Endothelial cell of umbilical vein (primary cell): ENCODE measurements at regions not wholly inside any gene's neighbourhood (a gene's known extent, or its start where the extent isn't known, plus 50 kb on each side); places are given as distances from the start of the nearest gene placed in this dataset.

Experiments
- BruUV-seq: library from RNA; stranded (reverse); fragments of 400-500 nt; replicated peaks from 2 replicates; lab custom pipeline; 2021; lab: Mats Ljungman, UMichigan
- CTCF ChIA-PET: fragments of 300-600, 350-600 bp; sonication (Branson Sonifier 250); formaldehyde crosslinking; loops from one replicate; lab custom pipeline; 2021; ENCODE audit warnings: antibody characterized with exemption, inconsistent platforms; lab: Charles Lee
- POLR2A ChIA-PET: fragments of 300-600, 350-600 bp; sonication (Branson Sonifier 250); formaldehyde crosslinking; loops from one replicate; lab custom pipeline; 2021; ENCODE audit warnings: antibody characterized with exemption, inconsistent platforms; lab: Charles Lee
- DNase-seq: peaks from one replicate; pipeline ENCODE4 v3.0.0-alpha.2; 2011; ENCODE audit warnings: low read depth, low spot score
- FAIRE-seq: peaks from 2 replicates; lab custom pipeline; 2011; peaks lifted over from hg19 to GRCh38; lab: Jason Lieb, UNC
- H2AFZ ChIP-seq: 2 replicates; pipeline ENCODE4 v1.6.0; 2012; ENCODE audit warnings: low read depth, low read length, control low read depth, inconsistent platforms
- H3K27ac ChIP-seq: 2 replicates; pipeline ENCODE4 v1.5.1; 2011; ENCODE audit warnings: low read depth, mild to moderate bottlenecking, control low read depth, low read length, moderate library complexity; ENCODE audit not compliant: insufficient read depth
- H3K27me3 ChIP-seq, 2 experiments: 2 replicates each; pipeline versions ENCODE4 v1.6.0 to v1.6.1; 2011; ENCODE audit warnings: low read length in 2 of 2, mixed read lengths in 1 of 2; ENCODE audit not compliant: control insufficient read depth in 2 of 2, insufficient read depth in 2 of 2
- H3K36me3 ChIP-seq, 2 experiments: 2 replicates in 1 of 2; 3 replicates in 1 of 2; pipeline ENCODE4 v1.5.1; 2011; ENCODE audit warnings: low read length in 2 of 2, mild to moderate bottlenecking in 1 of 2, moderate library complexity in 1 of 2; ENCODE audit not compliant: control insufficient read depth in 2 of 2, insufficient read depth in 2 of 2; ENCODE audit errors: extremely low read depth in 1 of 2
- H3K4me1 ChIP-seq: 3 replicates; pipeline ENCODE4 v1.5.1; 2011; ENCODE audit warnings: mild to moderate bottlenecking, low read length; ENCODE audit not compliant: control insufficient read depth, insufficient read depth; ENCODE audit errors: extremely low read depth
- H3K4me2 ChIP-seq: 2 replicates; pipeline ENCODE4 v1.6.1; 2011; ENCODE audit warnings: low read length, control low read depth, mixed read lengths; ENCODE audit not compliant: insufficient read depth
- H3K4me3 ChIP-seq, 3 experiments: fragments of 200-600 bp in 1 of 3; sonication (generic), shearing (Covaris generic) in 1 of 3; replicated peaks in 1 of 3; 2 replicates each; pipeline ENCODE4 v1.5.1; 2011 to 2016; ENCODE audit warnings: control low read depth in 3 of 3, low read length in 3 of 3, mild to moderate bottlenecking in 2 of 3, inconsistent platforms in 1 of 3, low read depth in 1 of 3, moderate library complexity in 1 of 3; ENCODE audit not compliant: insufficient read depth in 1 of 3
- H3K79me2 ChIP-seq: 2 replicates; pipeline ENCODE4 v1.6.0; 2012; ENCODE audit warnings: low read length, inconsistent platforms; ENCODE audit not compliant: control insufficient read depth, insufficient read depth
- H3K9ac ChIP-seq: replicated peaks from 2 replicates; pipeline ENCODE3; 2011; ENCODE audit warnings: low read length, control low read depth; ENCODE audit not compliant: insufficient read depth; ENCODE audit errors: extremely low read depth
- H3K9me1 ChIP-seq: replicated peaks from 3 replicates; pipeline ENCODE4 v1.6.0; 2011; ENCODE audit warnings: mild to moderate bottlenecking, low read length; ENCODE audit not compliant: control insufficient read depth, insufficient read depth; ENCODE audit errors: extremely low read depth
- H3K9me3 ChIP-seq: replicated peaks from 2 replicates; pipeline ENCODE4 v1.5.1; 2012; ENCODE audit warnings: low read length, inconsistent platforms; ENCODE audit not compliant: control insufficient read depth, insufficient read depth
- H4K20me1 ChIP-seq: replicated peaks from 2 replicates; pipeline ENCODE3; 2011; ENCODE audit warnings: mild to moderate bottlenecking, low read length; ENCODE audit not compliant: control insufficient read depth, insufficient read depth; ENCODE audit errors: extremely low read depth
- EZH2 ChIP-seq: IDR thresholded peaks from 2 replicates; pipeline ENCODE4 v1.6.1; 2012; ENCODE audit warnings: borderline replicate concordance, low read depth, mild to moderate bottlenecking, moderate library complexity, low read length, inconsistent platforms; ENCODE audit not compliant: severe bottlenecking
- GATA2 ChIP-seq: IDR thresholded peaks from 2 replicates; pipeline ENCODE4 v1.7.0; 2011; ENCODE audit warnings: low read depth, mild to moderate bottlenecking, moderate library complexity, mixed read lengths, low read length; ENCODE audit not compliant: insufficient read length, insufficient read depth
- JUN ChIP-seq: IDR thresholded peaks from 2 replicates; pipeline ENCODE4 v1.6.1; 2011; ENCODE audit warnings: borderline replicate concordance, low read depth; ENCODE audit not compliant: insufficient read length, insufficient read depth
- MYC ChIP-seq: IDR thresholded peaks from one replicate; pipeline ENCODE4 v1.6.1; 2011; ENCODE audit warnings: mild to moderate bottlenecking, low read depth, low read length
- POLR2AphosphoS5 ChIP-seq: IDR thresholded peaks from 2 replicates; pipeline ENCODE4 v1.6.1; 2012; ENCODE audit warnings: low read depth, mild to moderate bottlenecking, control low read depth, low read length, moderate library complexity; ENCODE audit not compliant: insufficient read depth
- dilution Hi-C: fragments of 300-500 bp; cut with MboI; formaldehyde crosslinking; loops from one replicate; pipeline ENCODE4 v1.15.0; 2019; ENCODE audit warnings: low sequenced_read_pairs; ENCODE audit not compliant: extremely low pct_ligation_motif_present
- intact Hi-C: fragments of 100-400 bp; cut with micrococcal nuclease; formaldehyde crosslinking; loops from one replicate; pipeline ENCODE4 v1.10.0; 2022
- TF ChIP-seq, protein P1 (sequence below), 2 donors: IDR thresholded peaks; 1 replicate in 1 of 2; 2 replicates in 1 of 2; pipeline ENCODE4 v1.5.1; 2011; ENCODE audit warnings: low read length in 2 of 2, mild to moderate bottlenecking in 2 of 2, moderate library complexity in 2 of 2, control low read depth in 1 of 2, inconsistent platforms in 1 of 2, low read depth in 1 of 2; ENCODE audit not compliant: insufficient read depth in 1 of 2; ENCODE audit errors: extremely low read depth in 1 of 2
- TF ChIP-seq, protein P2 (sequence below): IDR thresholded peaks from 2 replicates; pipeline ENCODE4 v1.6.1; 2011; ENCODE audit not compliant: insufficient read depth, insufficient read length

DNA sequence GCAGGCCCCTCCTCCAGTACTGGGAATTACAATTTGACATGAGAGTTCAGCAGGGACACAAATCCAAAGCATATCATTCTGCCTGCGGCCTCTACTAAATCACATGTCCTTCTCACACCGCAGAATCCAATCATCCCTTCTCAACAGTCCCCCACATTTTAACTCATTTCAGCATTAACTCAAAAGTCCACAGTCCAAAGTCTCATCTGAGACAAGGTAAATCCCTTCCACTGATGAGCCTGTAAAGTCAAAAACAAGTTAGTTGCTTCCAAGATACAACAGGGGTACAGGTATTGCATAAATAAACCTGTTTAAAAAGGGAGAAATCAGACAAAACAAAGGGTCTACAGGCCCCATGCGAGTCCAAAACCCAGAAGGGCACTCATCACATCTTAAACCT lies 64.0 kb downstream of the EBNA1BP2 start:
- Histone ChIP-seq H3K27ac (no peak overlapping the region), H3K4me3 (no peak overlapping the region), H3K27me3 (no peaks in the 10 kb centered on the region), H3K36me3 (no peaks in the 10 kb centered on the region), H3K4me2 (no peak overlapping the region), H3K79me2 (no peaks in the 10 kb centered on the region), H4K20me1 (no peaks in the 10 kb centered on the region), H2AFZ (no peak overlapping the region), H3K9me1 (no peaks in the 10 kb centered on the region), H3K9ac (no peak overlapping the region), H3K4me1 (no peaks in the 10 kb centered on the region), H3K9me3 (no peaks in the 10 kb centered on the region)
- TF ChIP-seq EZH2 = no peak
- TF ChIP-seq GATA2 = no peak
- TF ChIP-seq MYC = no peak
- TF ChIP-seq, protein P1, sequence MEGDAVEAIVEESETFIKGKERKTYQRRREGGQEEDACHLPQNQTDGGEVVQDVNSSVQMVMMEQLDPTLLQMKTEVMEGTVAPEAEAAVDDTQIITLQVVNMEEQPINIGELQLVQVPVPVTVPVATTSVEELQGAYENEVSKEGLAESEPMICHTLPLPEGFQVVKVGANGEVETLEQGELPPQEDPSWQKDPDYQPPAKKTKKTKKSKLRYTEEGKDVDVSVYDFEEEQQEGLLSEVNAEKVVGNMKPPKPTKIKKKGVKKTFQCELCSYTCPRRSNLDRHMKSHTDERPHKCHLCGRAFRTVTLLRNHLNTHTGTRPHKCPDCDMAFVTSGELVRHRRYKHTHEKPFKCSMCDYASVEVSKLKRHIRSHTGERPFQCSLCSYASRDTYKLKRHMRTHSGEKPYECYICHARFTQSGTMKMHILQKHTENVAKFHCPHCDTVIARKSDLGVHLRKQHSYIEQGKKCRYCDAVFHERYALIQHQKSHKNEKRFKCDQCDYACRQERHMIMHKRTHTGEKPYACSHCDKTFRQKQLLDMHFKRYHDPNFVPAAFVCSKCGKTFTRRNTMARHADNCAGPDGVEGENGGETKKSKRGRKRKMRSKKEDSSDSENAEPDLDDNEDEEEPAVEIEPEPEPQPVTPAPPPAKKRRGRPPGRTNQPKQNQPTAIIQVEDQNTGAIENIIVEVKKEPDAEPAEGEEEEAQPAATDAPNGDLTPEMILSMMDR (IDR thresholded peaks at IDR 0.05; ENCODE audit: extremely low read depth in 1 of 2, insufficient read depth in 1 of 2, low read depth in 1 of 2, low read length in 2 of 2) = no peak
- no peak for TF ChIP-seq JUN
- TF ChIP-seq POLR2AphosphoS5 = no peak
- TF ChIP-seq, protein P2, sequence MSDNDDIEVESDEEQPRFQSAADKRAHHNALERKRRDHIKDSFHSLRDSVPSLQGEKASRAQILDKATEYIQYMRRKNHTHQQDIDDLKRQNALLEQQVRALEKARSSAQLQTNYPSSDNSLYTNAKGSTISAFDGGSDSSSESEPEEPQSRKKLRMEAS = no peak
- BruUV-seq = no TSS peak
- DNase-seq (no peak), FAIRE-seq (no peak)
- dilution Hi-C loops = no loop called here
- ChIA-PET POLR2A (no interaction called here), CTCF (interaction anchor here (0.8 kb wide), 1 partner anchor 34 kb away, joined by 3 read pairs; no protein-coding TSS in a partner anchor)
- intact Hi-C loops = no loop called here
